ENCODE measurements at regions not wholly inside any gene's neighbourhood (a gene's known extent, or its start where the extent isn't known, plus 50 kb on each side); places are given as distances from the start of the nearest gene placed in this dataset.

DNA sequence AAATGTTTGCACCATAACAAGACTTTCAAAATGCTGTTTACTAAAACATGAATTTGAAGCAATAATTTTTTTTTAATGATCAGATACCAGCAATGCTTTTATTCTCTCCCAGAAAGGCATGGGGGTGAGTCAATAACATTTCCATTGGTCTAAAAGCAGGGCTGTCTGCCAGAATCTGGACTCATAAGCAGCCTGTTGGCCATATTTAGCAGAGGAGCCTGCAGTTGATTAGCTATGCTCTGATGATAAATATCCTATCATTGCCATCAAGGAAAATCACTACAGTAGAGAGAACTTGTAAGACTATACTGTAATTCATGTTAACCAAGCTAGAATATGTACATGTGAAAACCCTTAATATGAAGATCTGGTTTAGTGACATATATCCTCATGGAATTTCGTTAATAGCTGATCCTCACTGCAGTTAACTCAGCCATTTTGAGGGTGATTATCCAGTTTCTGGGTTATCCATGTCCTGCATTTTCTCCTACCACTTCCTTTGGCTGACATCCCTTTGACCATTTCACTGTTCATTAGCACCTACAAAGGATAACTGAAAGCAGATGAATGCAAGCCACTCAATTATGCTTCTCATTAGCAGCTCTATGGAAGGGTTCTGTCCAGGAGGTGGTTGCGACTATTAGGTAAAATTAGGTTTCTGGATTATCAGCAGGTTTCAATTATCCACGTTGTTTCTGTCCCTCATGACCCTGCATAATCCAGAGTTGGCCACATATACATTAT is 72.9 kb upstream of the DIAPH2 start:
- ATAC-seq (no peak), FAIRE-seq (no peak), DNase-seq (ENCODE audit: low read depth, low spot score) (no peak)
- Histone ChIP-seq H3K9me3 (replicated peaks; ENCODE audit: control insufficient read depth, insufficient read depth, low read length) (no peaks in the 10 kb centered on the region), H3K27ac (ENCODE audit: control insufficient read depth, insufficient read depth) (no peak overlapping the region), H2AFZ (ENCODE audit: control insufficient read depth, low read depth, low read length) (no peak overlapping the region), H3K79me2 (ENCODE audit: control insufficient read depth, insufficient read depth, low read length) (no peaks in the 10 kb centered on the region), H3K4me3 (no peak overlapping the region), H3K4me2 (ENCODE audit: control insufficient read depth, insufficient read depth) (no peak overlapping the region), H4K20me1 (ENCODE audit: control insufficient read depth, insufficient read depth) (no peaks in the 10 kb centered on the region), H3K27me3 (replicated peaks in 1 of 2; ENCODE audit: control insufficient read depth in 2 of 2, insufficient read depth in 2 of 2, low read length in 1 of 2) (no peaks in the 10 kb centered on the region; a peak in 1 of 4 replicates), H3K4me1 (ENCODE audit: control insufficient read depth, insufficient read depth, low read length) (no peaks in the 10 kb centered on the region), H3K9ac (ENCODE audit: control insufficient read depth, insufficient read depth, low read length) (no peak overlapping the region), H3K36me3 (ENCODE audit: control insufficient read depth in 2 of 2, insufficient read depth in 2 of 2, low read length in 1 of 2) (no peaks in the 10 kb centered on the region)
- ChIA-PET CTCF (no interaction called here), RAD21 (ENCODE audit: unreplicated experiment) (no interaction called here), POLR2A (no interaction called here), SMC1A (ENCODE audit: uncharacterized antibody, unreplicated experiment) (no interaction called here)
- BruUV-seq (replicated peaks), result no TSS peak
- intact Hi-C loops (cut with micrococcal nuclease; ENCODE audit: unreplicated experiment) (no loop called here), in situ Hi-C loops (cut with MboI) (no loop called here)
- no peak for TF ChIP-seq CBX3 (IDR thresholded peaks at IDR 0.05; ENCODE audit: borderline replicate concordance, low read depth)
- TF ChIP-seq TARDBP (IDR thresholded peaks at IDR 0.05; ENCODE audit: borderline replicate concordance), result no peak
- TF ChIP-seq, protein P1, sequence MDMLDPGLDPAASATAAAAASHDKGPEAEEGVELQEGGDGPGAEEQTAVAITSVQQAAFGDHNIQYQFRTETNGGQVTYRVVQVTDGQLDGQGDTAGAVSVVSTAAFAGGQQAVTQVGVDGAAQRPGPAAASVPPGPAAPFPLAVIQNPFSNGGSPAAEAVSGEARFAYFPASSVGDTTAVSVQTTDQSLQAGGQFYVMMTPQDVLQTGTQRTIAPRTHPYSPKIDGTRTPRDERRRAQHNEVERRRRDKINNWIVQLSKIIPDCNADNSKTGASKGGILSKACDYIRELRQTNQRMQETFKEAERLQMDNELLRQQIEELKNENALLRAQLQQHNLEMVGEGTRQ (IDR thresholded peaks at IDR 0.05; ENCODE audit: borderline replicate concordance, low read depth, low read length), result no peak
- TF ChIP-seq, protein P2, sequence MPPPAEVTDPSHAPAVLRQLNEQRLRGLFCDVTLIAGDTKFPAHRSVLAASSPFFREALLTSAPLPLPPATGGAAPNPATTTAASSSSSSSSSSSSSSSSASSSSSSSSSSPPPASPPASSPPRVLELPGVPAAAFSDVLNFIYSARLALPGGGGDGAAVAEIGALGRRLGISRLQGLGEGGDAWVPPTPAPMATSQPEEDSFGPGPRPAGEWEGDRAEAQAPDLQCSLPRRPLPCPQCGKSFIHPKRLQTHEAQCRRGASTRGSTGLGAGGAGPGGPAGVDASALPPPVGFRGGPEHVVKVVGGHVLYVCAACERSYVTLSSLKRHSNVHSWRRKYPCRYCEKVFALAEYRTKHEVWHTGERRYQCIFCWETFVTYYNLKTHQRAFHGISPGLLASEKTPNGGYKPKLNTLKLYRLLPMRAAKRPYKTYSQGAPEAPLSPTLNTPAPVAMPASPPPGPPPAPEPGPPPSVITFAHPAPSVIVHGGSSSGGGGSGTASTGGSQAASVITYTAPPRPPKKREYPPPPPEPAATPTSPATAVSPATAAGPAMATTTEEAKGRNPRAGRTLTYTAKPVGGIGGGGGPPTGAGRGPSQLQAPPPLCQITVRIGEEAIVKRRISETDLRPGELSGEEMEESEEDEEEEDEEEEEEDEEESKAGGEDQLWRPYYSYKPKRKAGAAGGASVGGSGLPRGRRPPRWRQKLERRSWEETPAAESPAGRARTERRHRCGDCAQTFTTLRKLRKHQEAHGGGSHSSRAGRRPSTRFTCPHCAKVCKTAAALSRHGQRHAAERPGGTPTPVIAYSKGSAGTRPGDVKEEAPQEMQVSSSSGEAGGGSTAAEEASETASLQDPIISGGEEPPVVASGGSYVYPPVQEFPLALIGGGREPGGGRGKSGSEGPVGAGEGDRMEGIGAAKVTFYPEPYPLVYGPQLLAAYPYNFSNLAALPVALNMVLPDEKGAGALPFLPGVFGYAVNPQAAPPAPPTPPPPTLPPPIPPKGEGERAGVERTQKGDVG (CRISPR knock-in tag; IDR thresholded peaks at IDR 0.05), result no peak
- 0% methylated on average over 3 of the region's 3 CpGs for WGBS (ENCODE audit: insufficient coverage, insufficient replicate concordance, low lambda C conversion rate, missing lambda C conversion rate)

All from GM12878 (cell line).